IMR-90 (cell line): ENCODE measurements at regions not wholly inside any gene's neighbourhood (a gene's known extent, or its start where the extent isn't known, plus 50 kb on each side); places are given as distances from the start of the nearest gene placed in this dataset.

Experiments used
- ATAC-seq: fragments of 200-7000 bp; cut with Tn5 transposase; 2 replicates; pipeline ENCODE4 v1.9.1; 2020; ENCODE audit warnings: low read depth, mild to moderate bottlenecking, moderate library complexity
- BruUV-seq: library from RNA; stranded (reverse); fragments of 400-500 nt; replicated peaks from 2 replicates; lab custom pipeline; 2021; lab: Mats Ljungman, UMichigan
- CTCF ChIA-PET: fragments of 300-600 bp; formaldehyde crosslinking; extraction: SDS; loops from one replicate; lab custom pipeline; 2021; ENCODE audit warnings: antibody characterized with exemption; lab: Yijun Ruan, JAX
- POLR2A ChIA-PET: fragments of 300-600 bp; sonication (Branson Sonifier 250); formaldehyde crosslinking; loops from one replicate; lab custom pipeline; 2022; ENCODE audit warnings: antibody characterized with exemption; ENCODE audit not compliant: unreplicated experiment; lab: Charles Lee
- DNase-seq: peaks from one replicate; pipeline ENCODE4 v3.0.0; 2013
- H2AFZ ChIP-seq: replicated peaks from 2 replicates; pipeline ENCODE3; 2013; ENCODE audit warnings: low read length, mild to moderate bottlenecking; ENCODE audit not compliant: poor library complexity
- H2AK5ac ChIP-seq: 2 replicates; pipeline ENCODE4 v1.6.1; 2013; ENCODE audit warnings: low read depth, low read length, inconsistent platforms
- H2AK9ac ChIP-seq: replicated peaks from 2 replicates; pipeline ENCODE3; 2013; ENCODE audit warnings: mild to moderate bottlenecking, low read depth, low read length, moderate library complexity; ENCODE audit not compliant: poor library complexity
- H2BK120ac ChIP-seq: 2 replicates; pipeline ENCODE4 v1.6.1; 2013; ENCODE audit warnings: low read depth, low read length, inconsistent platforms
- H2BK15ac ChIP-seq: 3 replicates; pipeline ENCODE4 v1.6.1; 2013; ENCODE audit warnings: low read depth, low read length, inconsistent platforms
- H2BK20ac ChIP-seq: 2 replicates; pipeline ENCODE4 v1.6.1; 2013; ENCODE audit warnings: low read depth, mild to moderate bottlenecking, inconsistent platforms, low read length, moderate library complexity
- H2BK5ac ChIP-seq: 2 replicates; pipeline ENCODE4 v1.6.1; 2013; ENCODE audit warnings: mild to moderate bottlenecking, low read depth, low read length, inconsistent platforms; ENCODE audit not compliant: poor library complexity, severe bottlenecking
- H3K14ac ChIP-seq: replicated peaks from 2 replicates; pipeline ENCODE4 v1.6.1; 2013; ENCODE audit warnings: low read depth, low read length, inconsistent platforms
- H3K18ac ChIP-seq: 2 replicates; pipeline ENCODE4 v1.6.1; 2013; ENCODE audit warnings: low read depth, low read length, control low read depth
- H3K23ac ChIP-seq: 2 replicates; pipeline ENCODE4 v1.6.1; 2013; ENCODE audit warnings: low read depth, low read length, inconsistent platforms
- H3K27ac ChIP-seq: 2 replicates; pipeline ENCODE4 v1.5.1; 2013; ENCODE audit warnings: mild to moderate bottlenecking, control low read depth, low read length; ENCODE audit not compliant: insufficient read depth
- H3K27me3 ChIP-seq: 2 replicates; pipeline ENCODE4 v1.6.1; 2013; ENCODE audit warnings: low read length; ENCODE audit not compliant: control insufficient read depth, insufficient read depth
- H3K36me3 ChIP-seq: 2 replicates; pipeline ENCODE4 v1.6.1; 2013; ENCODE audit warnings: low read length, mixed read lengths; ENCODE audit not compliant: control insufficient read depth, insufficient read depth
- H3K4ac ChIP-seq: 2 replicates; pipeline ENCODE4 v1.6.1; 2013; ENCODE audit warnings: low read depth, low read length, inconsistent platforms
- H3K4me1 ChIP-seq: 2 replicates; pipeline ENCODE4 v1.6.1; 2013; ENCODE audit warnings: low read length, mixed read lengths; ENCODE audit not compliant: control insufficient read depth, insufficient read depth
- H3K4me2 ChIP-seq: 2 replicates; pipeline ENCODE4 v1.6.1; 2013; ENCODE audit warnings: low read depth, mild to moderate bottlenecking, control low read depth, low read length, moderate library complexity
- H3K4me3 ChIP-seq: 2 replicates; pipeline ENCODE4 v1.5.1; 2013; ENCODE audit warnings: low read depth, mild to moderate bottlenecking, control low read depth, low read length, moderate library complexity; ENCODE audit not compliant: insufficient read depth
- H3K56ac ChIP-seq: 2 replicates; pipeline ENCODE4 v1.6.1; 2013; ENCODE audit warnings: low read length, inconsistent platforms; ENCODE audit not compliant: insufficient read depth; ENCODE audit errors: extremely low read depth
- H3K79me1 ChIP-seq, 2 experiments: 2 replicates each; pipeline ENCODE4 v1.6.1; 2013; ENCODE audit warnings: low read length in 2 of 2, inconsistent platforms in 1 of 2, low read depth in 1 of 2
- H3K9ac ChIP-seq: 2 replicates; pipeline ENCODE4 v1.6.1; 2013; ENCODE audit warnings: low read depth, low read length, control low read depth
- H3K9me1 ChIP-seq: 2 replicates; pipeline ENCODE4 v1.6.1; 2013; ENCODE audit warnings: low read length, inconsistent platforms; ENCODE audit not compliant: insufficient read depth
- H3K9me3 ChIP-seq: 2 replicates; pipeline ENCODE4 v1.6.1; 2013; ENCODE audit warnings: low read length; ENCODE audit not compliant: control insufficient read depth, insufficient read depth
- H4K20me1 ChIP-seq: 2 replicates; pipeline ENCODE4 v1.6.1; 2013; ENCODE audit warnings: low read length, inconsistent platforms; ENCODE audit not compliant: insufficient read depth
- H4K5ac ChIP-seq: 2 replicates; pipeline ENCODE4 v1.6.1; 2013; ENCODE audit warnings: mild to moderate bottlenecking, low read depth, low read length, control low read depth
- H4K8ac ChIP-seq, 2 experiments: 2 replicates each; pipeline ENCODE4 v1.6.1; 2013; ENCODE audit warnings: low read depth in 2 of 2, low read length in 2 of 2, control low read depth in 1 of 2, inconsistent platforms in 1 of 2
- H4K91ac ChIP-seq: 2 replicates; pipeline ENCODE4 v1.6.1; 2013; ENCODE audit warnings: low read depth, low read length, inconsistent platforms; ENCODE audit not compliant: insufficient read depth
- BHLHE40 ChIP-seq: fragments of 150-350 bp; IDR thresholded peaks from 2 replicates; pipeline ENCODE4 v1.6.1; 2016; ENCODE audit warnings: mild to moderate bottlenecking, low read depth, low read length
- CHD1 ChIP-seq: IDR thresholded peaks from 2 replicates; pipeline ENCODE4 v1.6.1; 2012; ENCODE audit warnings: low read depth, low read length, improper control_type of control experiment
- ELK1 ChIP-seq: fragments of 150-350 bp; IDR thresholded peaks from 2 replicates; pipeline ENCODE4 v1.6.1; 2016; ENCODE audit warnings: low read depth, mild to moderate bottlenecking, low read length, moderate library complexity, borderline replicate concordance
- FOS ChIP-seq: fragments of 150-350 bp; IDR thresholded peaks from 2 replicates; pipeline ENCODE4 v1.6.1; 2016; ENCODE audit warnings: low read depth, low read length
- MAFK ChIP-seq: IDR thresholded peaks from 2 replicates; pipeline ENCODE4 v1.6.1; 2012; ENCODE audit warnings: low read depth, low read length, improper control_type of control experiment
- NFE2L2 ChIP-seq: fragments of 150-350 bp; IDR thresholded peaks from 2 replicates; pipeline ENCODE4 v1.6.1; 2016; ENCODE audit warnings: low read depth, mild to moderate bottlenecking, low read length
- POLR2A ChIP-seq: IDR thresholded peaks from 2 replicates; pipeline ENCODE4 v1.6.1; 2012; ENCODE audit warnings: mild to moderate bottlenecking, low read depth, low read length
- RCOR1 ChIP-seq: IDR thresholded peaks from 2 replicates; pipeline ENCODE4 v1.6.1; 2012; ENCODE audit warnings: mild to moderate bottlenecking, low read length, improper control_type of control experiment; ENCODE audit not compliant: insufficient replicate concordance
- RFX5 ChIP-seq: IDR thresholded peaks from 2 replicates; pipeline ENCODE4 v1.8.0; 2012; ENCODE audit warnings: low read depth, mild to moderate bottlenecking, low read length, moderate library complexity
- SMC3 ChIP-seq: fragments of 150-350 bp; IDR thresholded peaks from 2 replicates; pipeline ENCODE4 v1.6.1; 2016; ENCODE audit warnings: low read depth, mild to moderate bottlenecking, antibody characterized with exemption, low read length, moderate library complexity
- WGBS, 2 experiments: methylation state at CpG; one replicate each; pipeline versions ENCODE4 v1.1.5 to v1.1.7; 2013; ENCODE audit warnings: missing lambda C conversion rate in 2 of 2; ENCODE audit not compliant: insufficient read length in 1 of 2; ENCODE audit errors: extremely low coverage in 2 of 2; 5-methylcytosine and 5-hydroxymethylcytosine counted together
- dilution Hi-C: fragments of 300-500 bp; cut with HindIII; formaldehyde crosslinking; loops from one replicate; pipeline ENCODE4 v1.14.3; 2018; ENCODE audit warnings: low sequenced_read_pairs; ENCODE audit not compliant: unreplicated experiment
- in situ Hi-C: fragments of 300-500 bp; cut with MboI; formaldehyde crosslinking; loops from 3 replicates; pipeline ENCODE4 v1.14.3; 2019; ENCODE audit warnings: low sequenced_read_pairs, inconsistent platforms, mixed read lengths
- intact Hi-C: fragments of 100-400 bp; cut with micrococcal nuclease; formaldehyde crosslinking; loops from 2 replicates; pipeline ENCODE4 v1.10.0; 2022
- TF ChIP-seq, protein P1 (sequence below): fragments of 150-350 bp; IDR thresholded peaks from 2 replicates; pipeline ENCODE4 v1.6.1; 2017; ENCODE audit warnings: mild to moderate bottlenecking, antibody characterized with exemption, low read length, low read depth
- TF ChIP-seq, protein P2 (sequence below): conservative IDR thresholded peaks from 2 replicates; pipeline ENCODE4 v1.5.1; 2012; ENCODE audit warnings: mild to moderate bottlenecking, low read depth, low read length, improper control_type of control experiment

GRCh38 chr4:77306496-77306895 lies 149.5 kb downstream of the CCNG2 start:
- H4K20me1 ChIP-seq, result no peaks in the 10 kb centered on the region; the same call in 1 of the 2 replicates
- no peak overlapping the region for H3K27ac ChIP-seq
- H3K4ac ChIP-seq, result no peak overlapping the region
- H4K91ac ChIP-seq, result no peak overlapping the region
- intact Hi-C loops, result loop anchor here (5.0 to 10.0 kb wide), 2 partner anchors 209 to 232 kb away; partner anchors contain the start of gene CCNI
- H3K79me1 ChIP-seq, result no peaks in the 10 kb centered on the region
- no peak overlapping the region for H3K18ac ChIP-seq
- ATAC-seq (no peak), DNase-seq (no peak)
- no peaks in the 10 kb centered on the region for H3K9me1 ChIP-seq
- H3K4me2 ChIP-seq, result no peak overlapping the region
- H3K9me3 ChIP-seq, result no peaks in the 10 kb centered on the region
- no peaks in the 10 kb centered on the region for H3K36me3 ChIP-seq
- no peak overlapping the region for H2AFZ ChIP-seq
- no peak overlapping the region for H4K8ac ChIP-seq
- ChIA-PET CTCF (no interaction called here), POLR2A (no interaction called here)
- TF ChIP-seq FOS, result no peak
- TF ChIP-seq, protein P1, sequence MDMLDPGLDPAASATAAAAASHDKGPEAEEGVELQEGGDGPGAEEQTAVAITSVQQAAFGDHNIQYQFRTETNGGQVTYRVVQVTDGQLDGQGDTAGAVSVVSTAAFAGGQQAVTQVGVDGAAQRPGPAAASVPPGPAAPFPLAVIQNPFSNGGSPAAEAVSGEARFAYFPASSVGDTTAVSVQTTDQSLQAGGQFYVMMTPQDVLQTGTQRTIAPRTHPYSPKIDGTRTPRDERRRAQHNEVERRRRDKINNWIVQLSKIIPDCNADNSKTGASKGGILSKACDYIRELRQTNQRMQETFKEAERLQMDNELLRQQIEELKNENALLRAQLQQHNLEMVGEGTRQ, result no peak
- TF ChIP-seq NFE2L2, result no peak
- TF ChIP-seq MAFK, result no peak
- TF ChIP-seq ELK1, result no peak
- TF ChIP-seq CHD1, result no peak
- no peak for TF ChIP-seq SMC3
- no peak for TF ChIP-seq RCOR1
- no peak for TF ChIP-seq POLR2A
- no peak for TF ChIP-seq RFX5
- TF ChIP-seq, protein P2, sequence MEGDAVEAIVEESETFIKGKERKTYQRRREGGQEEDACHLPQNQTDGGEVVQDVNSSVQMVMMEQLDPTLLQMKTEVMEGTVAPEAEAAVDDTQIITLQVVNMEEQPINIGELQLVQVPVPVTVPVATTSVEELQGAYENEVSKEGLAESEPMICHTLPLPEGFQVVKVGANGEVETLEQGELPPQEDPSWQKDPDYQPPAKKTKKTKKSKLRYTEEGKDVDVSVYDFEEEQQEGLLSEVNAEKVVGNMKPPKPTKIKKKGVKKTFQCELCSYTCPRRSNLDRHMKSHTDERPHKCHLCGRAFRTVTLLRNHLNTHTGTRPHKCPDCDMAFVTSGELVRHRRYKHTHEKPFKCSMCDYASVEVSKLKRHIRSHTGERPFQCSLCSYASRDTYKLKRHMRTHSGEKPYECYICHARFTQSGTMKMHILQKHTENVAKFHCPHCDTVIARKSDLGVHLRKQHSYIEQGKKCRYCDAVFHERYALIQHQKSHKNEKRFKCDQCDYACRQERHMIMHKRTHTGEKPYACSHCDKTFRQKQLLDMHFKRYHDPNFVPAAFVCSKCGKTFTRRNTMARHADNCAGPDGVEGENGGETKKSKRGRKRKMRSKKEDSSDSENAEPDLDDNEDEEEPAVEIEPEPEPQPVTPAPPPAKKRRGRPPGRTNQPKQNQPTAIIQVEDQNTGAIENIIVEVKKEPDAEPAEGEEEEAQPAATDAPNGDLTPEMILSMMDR, result no peak
- no peak for TF ChIP-seq BHLHE40
- H2BK20ac ChIP-seq, result no peak overlapping the region
- no peak overlapping the region for H3K56ac ChIP-seq
- dilution Hi-C loops, result no loop called here
- no peaks in the 10 kb centered on the region for H3K4me1 ChIP-seq
- no peak overlapping the region for H2BK5ac ChIP-seq
- no peak overlapping the region for H2BK15ac ChIP-seq
- no peak overlapping the region for H4K5ac ChIP-seq
- H2BK120ac ChIP-seq, result no peak overlapping the region
- H3K4me3 ChIP-seq, result no peak overlapping the region
- no TSS peak for BruUV-seq
- H3K14ac ChIP-seq, result no peak overlapping the region
- H2AK5ac ChIP-seq, result no peak overlapping the region
- in situ Hi-C loops, result no loop called here
- no peak overlapping the region for H2AK9ac ChIP-seq
- H3K27me3 ChIP-seq, result no peaks in the 10 kb centered on the region; the same call in 1 of the 2 replicates
- no peak overlapping the region for H3K23ac ChIP-seq
- no peak overlapping the region for H3K9ac ChIP-seq
- 67% methylated on average over 2 of the region's 2 CpGs; no CpG with 5 or more reads in 1 of the 2 experiments for WGBS, 2 experiments
